ENCODE measurements at regions not wholly inside any gene's neighbourhood (a gene's known extent, or its start where the extent isn't known, plus 50 kb on each side); places are given as distances from the start of the nearest gene placed in this dataset.
"Not testable (repeated sequence)": the region's sequence is repeated elsewhere in the genome, so short reads cannot be mapped to it uniquely, and the experiment has no call there.

DNA sequence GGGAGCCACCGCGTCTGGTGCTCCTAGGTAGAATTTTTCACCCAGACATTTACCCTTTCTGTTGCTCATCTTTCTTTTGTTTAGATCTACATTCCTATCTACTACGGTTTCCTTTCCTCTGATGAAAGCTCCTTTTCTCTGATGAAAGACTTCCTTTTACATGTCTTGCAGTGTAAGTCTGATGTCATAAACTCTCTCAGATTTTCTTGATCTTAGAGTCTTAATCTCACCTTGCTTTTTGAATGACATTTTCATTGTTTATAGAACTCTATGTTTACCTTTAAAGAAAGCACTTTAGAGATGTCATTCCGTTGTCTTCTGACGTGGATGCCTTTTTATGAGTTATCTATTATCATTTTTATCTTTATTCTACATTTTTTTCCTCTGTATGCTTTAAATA is 171.8 kb upstream of the MTPN start:
- DNase-seq = no peak

- DNase-seq = no peak
Observed at GRCh38 chr7:136146925-136147324, 169.8 kb upstream of the MTPN start.

DNA sequence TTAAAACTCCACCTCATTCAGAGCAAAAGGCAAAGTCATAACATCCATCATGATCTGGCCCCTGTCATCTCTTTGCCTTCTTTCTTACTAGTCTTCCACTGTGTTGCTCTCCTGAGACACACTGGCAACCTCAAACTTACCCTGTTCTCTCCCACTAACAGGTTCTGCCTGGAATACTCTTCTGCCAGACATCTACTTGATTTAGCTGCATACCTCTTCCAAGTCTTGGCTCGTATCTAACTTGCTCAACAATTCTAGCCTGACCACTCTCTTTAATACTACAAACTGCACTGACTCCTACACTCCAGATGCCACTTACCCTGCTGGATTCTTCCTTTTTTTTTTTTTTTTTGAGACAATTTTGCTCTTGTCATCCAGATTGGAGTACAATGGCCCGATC is 167.0 kb upstream of the MTPN start:
- no peak for DNase-seq

GRCh38 chr7:136143271-136143670 is 166.1 kb upstream of the MTPN start:
- no peak for DNase-seq

GRCh38 chr7:136142583-136142982 is 165.4 kb upstream of the MTPN start:
- DNase-seq = no peak

GRCh38 chr7:136140469-136140868 is 163.3 kb upstream of the MTPN start:
- no peak for DNase-seq

GRCh38 chr7:136139417-136139816 is 162.3 kb upstream of the MTPN start:
- DNase-seq = no peak

GRCh38 chr7:136138991-136139390 is 161.8 kb upstream of the MTPN start:
- no peak for DNase-seq

DNA sequence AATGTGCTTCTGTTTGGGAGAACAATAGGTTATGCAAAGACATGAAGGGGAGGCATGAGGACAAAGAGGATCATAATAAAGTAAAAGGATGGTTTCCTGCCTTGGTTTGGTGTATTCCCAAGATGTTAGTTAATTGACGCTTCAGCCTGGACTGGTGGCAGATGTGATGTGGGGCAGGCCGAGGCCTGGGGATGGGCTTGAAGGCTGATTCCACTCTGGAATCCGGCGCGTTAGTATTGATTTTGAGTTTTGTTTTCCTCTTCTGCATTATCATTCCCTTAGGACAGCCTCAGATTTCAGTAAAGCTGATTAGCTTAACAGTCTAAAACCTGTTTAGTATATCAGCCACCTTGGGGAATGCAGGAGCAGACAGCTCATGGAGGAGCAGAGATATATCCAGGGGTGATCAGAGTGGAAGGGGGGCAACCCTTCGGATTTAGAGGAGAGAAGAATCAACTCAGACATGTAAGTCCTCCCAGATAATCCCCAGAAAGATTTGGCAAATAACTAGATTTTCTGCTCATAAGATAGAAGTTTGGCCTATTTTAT is 159.8 kb upstream of the MTPN start:
- no peak for DNase-seq

GRCh38 chr7:136134503-136134902 is 157.3 kb upstream of the MTPN start:
- no peak for DNase-seq

- DNase-seq = no peak
Observed at GRCh38 chr7:136133551-136133950, 156.4 kb upstream of the MTPN start.

- no peak for DNase-seq
Observed at GRCh38 chr7:136131304-136131630, 154.1 kb upstream of the MTPN start.

DNA sequence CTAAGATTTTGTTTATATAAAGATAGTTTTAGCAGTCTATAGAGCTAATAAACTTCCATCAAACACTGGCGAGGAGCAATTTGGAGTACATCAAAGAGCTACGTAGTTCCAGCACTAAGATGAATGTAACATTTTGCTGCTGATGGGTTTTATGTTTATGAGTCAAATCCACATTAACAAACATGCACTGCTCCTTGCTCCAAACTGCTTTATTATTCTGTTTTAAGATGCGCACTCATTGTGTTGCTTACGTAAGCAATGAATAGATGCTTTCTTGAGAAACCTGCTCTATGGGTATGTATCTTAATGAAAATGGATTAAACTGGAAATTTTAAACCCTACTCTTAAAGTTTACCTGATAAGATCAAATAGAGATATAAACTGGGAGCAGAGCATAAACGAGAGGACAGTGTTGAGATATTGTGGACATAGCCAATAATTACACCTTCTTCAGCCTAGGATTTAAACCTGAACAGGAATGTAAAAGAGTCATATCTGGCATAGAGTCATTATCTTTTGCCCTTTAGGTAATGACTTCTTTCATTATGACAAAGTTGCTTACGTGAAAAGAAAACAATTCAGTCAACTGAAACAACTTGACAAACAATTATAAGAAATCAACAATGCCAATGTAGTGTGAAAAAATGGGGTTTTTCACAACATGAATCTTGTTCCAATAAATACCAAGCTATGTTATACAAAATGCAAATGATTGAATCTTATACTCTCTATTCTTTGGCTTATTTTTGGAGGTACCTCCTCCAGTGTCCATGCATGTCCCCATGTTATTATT is 153.5 kb upstream of the MTPN start:
- DNase-seq = no peak

- DNase-seq = no peak
Observed at GRCh38 chr7:136128050-136128449, 150.9 kb upstream of the MTPN start.

DNA sequence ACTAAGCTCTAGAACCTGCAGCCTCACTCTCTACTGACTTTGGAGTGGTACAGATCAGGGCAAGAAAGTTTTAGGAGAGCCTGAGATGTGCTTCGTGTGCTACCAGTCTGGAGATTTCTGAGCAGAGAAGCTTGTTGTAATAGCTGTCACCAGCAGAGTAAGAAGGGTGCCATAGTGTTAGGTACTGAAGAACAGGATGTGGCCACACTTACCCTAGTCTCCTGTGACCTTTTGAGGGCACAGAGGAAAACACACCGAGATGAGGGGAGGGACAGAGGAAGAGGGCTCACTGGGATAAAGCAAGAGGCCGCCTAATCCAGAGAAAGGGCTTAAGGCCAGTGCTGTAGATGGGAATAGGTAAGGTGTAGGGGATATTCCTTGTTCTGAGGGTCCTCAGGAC is 146.2 kb upstream of the MTPN start:
- DNase-seq = no peak

GRCh38 chr7:136122026-136122425 is 144.9 kb upstream of the MTPN start:
- DNase-seq = no peak

GRCh38 chr7:136117539-136117938 is 140.4 kb upstream of the MTPN start:
- DNase-seq = no peak

- DNase-seq = no peak
Observed at GRCh38 chr7:136116186-136116585, 139.0 kb upstream of the MTPN start.

GRCh38 chr7:136114966-136115762 is 138.0 kb upstream of the MTPN start:
- DNase-seq = no peak

GRCh38 chr7:136114467-136114866 is 137.3 kb upstream of the MTPN start:
- DNase-seq = not testable (repeated sequence)

DNA sequence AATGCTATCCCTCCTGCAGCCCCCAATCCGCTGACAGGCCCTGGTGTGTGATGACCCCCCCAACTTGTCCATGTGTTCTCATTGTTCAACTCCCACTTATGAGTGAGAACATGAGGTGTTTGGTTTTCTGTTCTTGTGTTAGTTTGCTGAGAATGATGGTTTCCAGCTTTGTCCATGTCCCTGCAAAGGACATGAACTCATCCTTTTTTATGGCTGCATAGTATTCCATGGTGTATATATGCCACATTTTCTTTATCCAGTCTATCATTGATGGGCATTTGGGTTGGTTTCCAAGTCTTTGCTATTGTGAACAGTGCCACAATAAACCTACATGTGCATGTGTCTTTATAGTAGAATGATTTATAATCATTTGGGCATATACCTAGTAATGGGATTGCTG is 131.9 kb upstream of the MTPN start:
- not testable (repeated sequence) for DNase-seq

DNA sequence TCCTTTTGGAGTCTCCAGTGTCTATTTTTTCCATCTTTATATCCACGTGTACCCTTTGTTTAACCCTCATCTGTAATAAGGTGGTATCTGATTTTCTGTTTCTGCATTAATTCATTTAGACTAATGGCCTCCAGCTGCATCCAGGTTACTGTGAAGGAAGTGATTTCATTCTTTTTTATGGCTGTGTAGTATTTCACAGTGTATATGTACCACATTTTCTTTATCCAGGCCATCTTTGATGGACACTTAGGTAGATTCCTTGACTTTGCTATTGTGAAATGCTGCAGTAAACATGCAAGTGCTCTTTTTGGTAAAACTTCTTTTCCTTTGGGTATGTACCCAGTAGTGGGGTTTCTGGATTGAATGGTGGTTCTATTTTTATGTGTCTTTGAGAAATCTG is 128.0 kb upstream of the MTPN start:
- DNase-seq = no peak

- DNase-seq = no peak
Observed at GRCh38 chr7:136104269-136104603, 127.1 kb upstream of the MTPN start.

GRCh38 chr7:136103545-136104268 is 126.5 kb upstream of the MTPN start:
- DNase-seq = no peak

All from NCI-H1048 (cell line).